Keratinocyte (primary cell): ENCODE measurements at regions not wholly inside any gene's neighbourhood (a gene's known extent, or its start where the extent isn't known, plus 50 kb on each side); places are given as distances from the start of the nearest gene placed in this dataset.

Experiments used
- DNase-seq: peaks from one replicate; pipeline ENCODE4 v3.0.0-alpha.2; 2011; ENCODE audit warnings: low read depth, missing footprints, low spot score
- FAIRE-seq: peaks from 2 replicates; lab custom pipeline; 2011; peaks lifted over from hg19 to GRCh38; lab: Jason Lieb, UNC
- H2AFZ ChIP-seq: 2 replicates; pipeline ENCODE4 v1.6.0; 2012; ENCODE audit warnings: low read length, control low read depth, inconsistent platforms; ENCODE audit not compliant: control insufficient read depth
- H3K27ac ChIP-seq: 2 replicates; pipeline ENCODE4 v1.5.1; 2011; ENCODE audit warnings: low read length; ENCODE audit not compliant: control insufficient read depth, insufficient read depth
- H3K27me3 ChIP-seq: 3 replicates; pipeline ENCODE4 v1.6.0; 2011; ENCODE audit warnings: low read length; ENCODE audit not compliant: control insufficient read depth, insufficient read depth; ENCODE audit errors: extremely low read depth
- H3K36me3 ChIP-seq, 2 experiments: 2 replicates in 1 of 2; 3 replicates in 1 of 2; pipeline ENCODE4 v1.5.1; 2011; ENCODE audit warnings: low read length in 2 of 2, mild to moderate bottlenecking in 1 of 2; ENCODE audit not compliant: control insufficient read depth in 2 of 2, insufficient read depth in 2 of 2; ENCODE audit errors: extremely low read depth in 1 of 2
- H3K4me1 ChIP-seq: 3 replicates; pipeline ENCODE4 v1.5.1; 2011; ENCODE audit warnings: low read length; ENCODE audit not compliant: control insufficient read depth, insufficient read depth; ENCODE audit errors: extremely low read depth
- H3K4me2 ChIP-seq: 3 replicates; pipeline ENCODE4 v1.6.0; 2011; ENCODE audit warnings: low read depth, low read length; ENCODE audit not compliant: control insufficient read depth, insufficient read depth; ENCODE audit errors: extremely low read depth
- H3K4me3 ChIP-seq, 3 experiments: fragments of 200-600 bp in 1 of 3; sonication (generic) in 1 of 3; 2 replicates in 2 of 3; 3 replicates in 1 of 3; pipeline ENCODE4 v1.5.1; 2011 to 2016; ENCODE audit warnings: low read length in 3 of 3, mild to moderate bottlenecking in 3 of 3, control low read depth in 2 of 3, inconsistent platforms in 1 of 3, low read depth in 1 of 3, mixed read lengths in 1 of 3, mixed run types in 1 of 3, moderate library complexity in 1 of 3; ENCODE audit not compliant: control insufficient read depth in 2 of 3, insufficient read depth in 2 of 3; ENCODE audit errors: extremely low read depth in 1 of 3
- H3K79me2 ChIP-seq: 2 replicates; pipeline ENCODE4 v1.6.0; 2012; ENCODE audit warnings: low read length; ENCODE audit not compliant: control insufficient read depth, insufficient read depth
- H3K9ac ChIP-seq: 3 replicates; pipeline ENCODE4 v1.6.0; 2011; ENCODE audit warnings: low read length; ENCODE audit not compliant: control insufficient read depth, insufficient read depth; ENCODE audit errors: extremely low read depth
- H3K9me1 ChIP-seq: 3 replicates; pipeline ENCODE4 v1.6.0; 2011; ENCODE audit warnings: low read length; ENCODE audit not compliant: control insufficient read depth, insufficient read depth; ENCODE audit errors: extremely low read depth
- H3K9me3 ChIP-seq: 2 replicates; pipeline ENCODE4 v1.5.1; 2012; ENCODE audit warnings: low read depth, low read length; ENCODE audit not compliant: control insufficient read depth
- H4K20me1 ChIP-seq: 3 replicates; pipeline ENCODE4 v1.6.0; 2011; ENCODE audit warnings: low read length; ENCODE audit not compliant: control insufficient read depth, insufficient read depth; ENCODE audit errors: extremely low read depth
- EZH2 ChIP-seq: IDR thresholded peaks from one replicate; pipeline ENCODE4 v1.6.1; 2012; ENCODE audit warnings: inconsistent platforms, mild to moderate bottlenecking, low read length, moderate library complexity
- dilution Hi-C: fragments of 300-500 bp; cut with MboI; formaldehyde crosslinking; loops from one replicate; pipeline ENCODE4 v1.7.0; 2020; ENCODE audit warnings: low sequenced_read_pairs; ENCODE audit not compliant: extremely low pct_ligation_motif_present
- TF ChIP-seq, protein P1 (sequence below), 3 experiments: IDR thresholded peaks in 1 of 3; conservative IDR thresholded peaks in 1 of 3; optimal IDR thresholded peaks in 1 of 3; 2 replicates in 2 of 3; 3 replicates in 1 of 3; pipeline versions ENCODE3 to v1.5.1; 2011; ENCODE audit warnings: low read length in 3 of 3, mild to moderate bottlenecking in 3 of 3, moderate library complexity in 2 of 3, control low read depth in 1 of 3, inconsistent platforms in 1 of 3; ENCODE audit not compliant: insufficient read depth in 2 of 3; ENCODE audit errors: extremely low read depth in 1 of 3

- Histone ChIP-seq H3K9me3 (no peaks in the 10 kb centered on the region), H3K36me3 (no peaks in the 10 kb centered on the region), H3K4me2 (no peak overlapping the region), H3K9ac (no peak overlapping the region), H3K4me3 (no peak overlapping the region), H3K27me3 (no peaks in the 10 kb centered on the region), H3K9me1 (no peaks in the 10 kb centered on the region), H4K20me1 (no peaks in the 10 kb centered on the region), H3K27ac (no peak overlapping the region), H3K4me1 (no peaks in the 10 kb centered on the region), H3K79me2 (no peaks in the 10 kb centered on the region), H2AFZ (no peak overlapping the region)
- TF ChIP-seq, protein P1, sequence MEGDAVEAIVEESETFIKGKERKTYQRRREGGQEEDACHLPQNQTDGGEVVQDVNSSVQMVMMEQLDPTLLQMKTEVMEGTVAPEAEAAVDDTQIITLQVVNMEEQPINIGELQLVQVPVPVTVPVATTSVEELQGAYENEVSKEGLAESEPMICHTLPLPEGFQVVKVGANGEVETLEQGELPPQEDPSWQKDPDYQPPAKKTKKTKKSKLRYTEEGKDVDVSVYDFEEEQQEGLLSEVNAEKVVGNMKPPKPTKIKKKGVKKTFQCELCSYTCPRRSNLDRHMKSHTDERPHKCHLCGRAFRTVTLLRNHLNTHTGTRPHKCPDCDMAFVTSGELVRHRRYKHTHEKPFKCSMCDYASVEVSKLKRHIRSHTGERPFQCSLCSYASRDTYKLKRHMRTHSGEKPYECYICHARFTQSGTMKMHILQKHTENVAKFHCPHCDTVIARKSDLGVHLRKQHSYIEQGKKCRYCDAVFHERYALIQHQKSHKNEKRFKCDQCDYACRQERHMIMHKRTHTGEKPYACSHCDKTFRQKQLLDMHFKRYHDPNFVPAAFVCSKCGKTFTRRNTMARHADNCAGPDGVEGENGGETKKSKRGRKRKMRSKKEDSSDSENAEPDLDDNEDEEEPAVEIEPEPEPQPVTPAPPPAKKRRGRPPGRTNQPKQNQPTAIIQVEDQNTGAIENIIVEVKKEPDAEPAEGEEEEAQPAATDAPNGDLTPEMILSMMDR (optimal IDR thresholded peaks at IDR 0.05 in 1 of 3, IDR thresholded peaks at IDR 0.05 in 1 of 3, conservative IDR thresholded peaks at IDR 0.05 in 1 of 3; ENCODE audit: extremely low read depth in 1 of 3, insufficient read depth in 2 of 3, low read length in 3 of 3) = no peak
- no peak for TF ChIP-seq EZH2
- dilution Hi-C loops = no loop called here
- no peak for DNase-seq
- FAIRE-seq = no peak
Observed at GRCh38 chr1:80931178-80931577, 869.6 kb upstream of the ADGRL2 start.

GRCh38 chr1:80929868-80930508 is 870.7 kb upstream of the ADGRL2 start:
- no peak for TF ChIP-seq EZH2
- TF ChIP-seq, protein P1 (optimal IDR thresholded peaks at IDR 0.05 in 1 of 3, IDR thresholded peaks at IDR 0.05 in 1 of 3, conservative IDR thresholded peaks at IDR 0.05 in 1 of 3; ENCODE audit: extremely low read depth in 1 of 3, insufficient read depth in 2 of 3, low read length in 3 of 3) = no peak
- FAIRE-seq = no peak
- Histone ChIP-seq H3K27ac (no peak overlapping the region), H3K27me3 (no peaks in the 10 kb centered on the region), H3K4me2 (no peak overlapping the region), H3K4me1 (no peaks in the 10 kb centered on the region), H3K9me1 (no peaks in the 10 kb centered on the region), H3K9me3 (no peaks in the 10 kb centered on the region), H3K4me3 (no peak overlapping the region), H3K36me3 (no peaks in the 10 kb centered on the region), H2AFZ (no peak overlapping the region), H3K9ac (no peak overlapping the region), H4K20me1 (no peaks in the 10 kb centered on the region), H3K79me2 (no peaks in the 10 kb centered on the region)
- DNase-seq = no peak
- dilution Hi-C loops = no loop called here
